ENCODE measurements at regions not wholly inside any gene's neighbourhood (a gene's known extent, or its start where the extent isn't known, plus 50 kb on each side); places are given as distances from the start of the nearest gene placed in this dataset.

DNA sequence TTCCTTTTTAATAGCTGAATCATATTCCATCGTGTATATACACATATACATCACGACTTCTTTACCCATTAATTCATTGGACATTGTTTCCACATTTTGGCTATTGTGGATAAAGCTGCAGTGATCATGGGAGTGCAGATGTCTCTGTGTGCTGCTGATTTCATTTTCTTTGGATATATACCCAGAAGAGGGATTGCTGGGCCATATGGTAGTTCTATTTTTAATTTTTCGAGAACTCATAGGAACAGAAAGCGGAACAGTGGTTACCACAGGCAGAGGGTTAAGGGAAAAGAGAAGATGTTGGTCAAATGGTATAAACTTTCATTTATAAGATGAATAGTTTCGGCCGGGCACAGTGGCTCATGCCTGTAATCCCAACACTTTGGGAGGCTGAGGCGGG lies 187.4 kb upstream of the MYOCD start:
- Mint-ChIP-seq H3K27me3 (ENCODE audit: low read depth) (no peaks in the 10 kb centered on the region), H3K4me1 (no peaks in the 10 kb centered on the region), H3K27ac (no peak overlapping the region), H3K4me3 (no peak overlapping the region), H3K36me3 (no peaks in the 10 kb centered on the region), H3K9me3 (peaks cover 24% of the 10 kb centered on the region)
- DNase-seq (ENCODE audit: low spot score in 2 of 2, unreplicated experiment in 2 of 2) = no peak
- TF ChIP-seq, protein P1, sequence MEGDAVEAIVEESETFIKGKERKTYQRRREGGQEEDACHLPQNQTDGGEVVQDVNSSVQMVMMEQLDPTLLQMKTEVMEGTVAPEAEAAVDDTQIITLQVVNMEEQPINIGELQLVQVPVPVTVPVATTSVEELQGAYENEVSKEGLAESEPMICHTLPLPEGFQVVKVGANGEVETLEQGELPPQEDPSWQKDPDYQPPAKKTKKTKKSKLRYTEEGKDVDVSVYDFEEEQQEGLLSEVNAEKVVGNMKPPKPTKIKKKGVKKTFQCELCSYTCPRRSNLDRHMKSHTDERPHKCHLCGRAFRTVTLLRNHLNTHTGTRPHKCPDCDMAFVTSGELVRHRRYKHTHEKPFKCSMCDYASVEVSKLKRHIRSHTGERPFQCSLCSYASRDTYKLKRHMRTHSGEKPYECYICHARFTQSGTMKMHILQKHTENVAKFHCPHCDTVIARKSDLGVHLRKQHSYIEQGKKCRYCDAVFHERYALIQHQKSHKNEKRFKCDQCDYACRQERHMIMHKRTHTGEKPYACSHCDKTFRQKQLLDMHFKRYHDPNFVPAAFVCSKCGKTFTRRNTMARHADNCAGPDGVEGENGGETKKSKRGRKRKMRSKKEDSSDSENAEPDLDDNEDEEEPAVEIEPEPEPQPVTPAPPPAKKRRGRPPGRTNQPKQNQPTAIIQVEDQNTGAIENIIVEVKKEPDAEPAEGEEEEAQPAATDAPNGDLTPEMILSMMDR (IDR thresholded peaks at IDR 0.05; ENCODE audit: unreplicated experiment) = no peak

DNA sequence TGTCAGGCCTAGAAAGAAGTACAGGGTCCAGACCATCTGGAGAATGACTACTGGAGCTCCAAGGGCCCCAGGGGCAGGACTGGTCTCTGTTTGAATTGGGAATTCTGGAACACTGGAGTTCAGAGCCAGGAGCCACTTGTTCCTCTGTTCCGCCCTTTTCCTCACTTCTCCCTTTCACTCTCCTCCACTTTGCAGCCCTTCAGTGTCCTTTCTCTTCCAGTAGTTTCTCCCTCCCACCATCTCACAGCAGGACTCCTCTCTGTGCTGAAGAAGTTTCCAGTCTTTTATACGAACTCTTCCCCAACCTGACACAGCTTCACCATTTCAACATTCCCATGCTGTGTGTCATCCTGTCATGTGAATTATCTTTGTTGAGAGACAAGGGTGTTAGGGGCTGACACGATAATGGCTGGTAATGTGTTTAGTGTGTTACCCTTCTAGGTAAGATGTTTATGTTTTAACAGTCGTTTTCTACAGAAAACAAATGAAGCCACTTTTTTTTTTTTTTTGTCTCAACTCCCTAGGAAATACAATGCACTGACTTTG lies 180.3 kb upstream of the MYOCD start:
- TF ChIP-seq, protein P1 (IDR thresholded peaks at IDR 0.05; ENCODE audit: unreplicated experiment) = no peak
- H3K27ac Mint-ChIP-seq = no peak overlapping the region
- H3K36me3 Mint-ChIP-seq = no peaks in the 10 kb centered on the region
- no peaks in the 10 kb centered on the region for H3K27me3 Mint-ChIP-seq (ENCODE audit: low read depth)
- peaks cover 2% of the 10 kb centered on the region for H3K4me1 Mint-ChIP-seq
- peaks cover 6% of the 10 kb centered on the region for H3K9me3 Mint-ChIP-seq
- DNase-seq (ENCODE audit: low spot score in 2 of 2, unreplicated experiment in 2 of 2) = no peak
- no peak overlapping the region for H3K4me3 Mint-ChIP-seq

DNA sequence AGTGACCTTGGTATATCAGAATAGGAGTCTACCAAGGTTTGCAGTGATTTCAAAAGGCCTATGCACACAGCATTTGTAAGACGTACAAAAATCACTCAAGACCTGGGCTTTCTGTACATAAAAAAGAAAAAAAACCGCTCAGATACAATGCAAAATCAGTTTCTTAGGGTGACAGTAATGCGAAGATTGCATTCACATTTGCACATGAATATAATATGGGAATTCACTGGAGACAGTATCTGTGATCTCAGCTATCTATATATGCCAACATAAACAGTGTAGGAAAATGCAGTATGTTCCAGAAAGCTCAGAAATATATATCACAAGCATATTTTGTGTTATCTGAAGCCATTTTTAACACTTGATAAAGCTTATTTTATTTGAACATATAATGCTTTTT lies 176.4 kb upstream of the MYOCD start:
- Mint-ChIP-seq H3K36me3 (no peaks in the 10 kb centered on the region), H3K4me1 (peaks cover 6% of the 10 kb centered on the region), H3K27me3 (ENCODE audit: low read depth) (no peaks in the 10 kb centered on the region), H3K4me3 (no peak overlapping the region), H3K9me3 (no peaks in the 10 kb centered on the region), H3K27ac (no peak overlapping the region)
- TF ChIP-seq, protein P1 (IDR thresholded peaks at IDR 0.05; ENCODE audit: unreplicated experiment) = no peak
- DNase-seq (ENCODE audit: low spot score in 2 of 2, unreplicated experiment in 2 of 2) = no peak

DNA sequence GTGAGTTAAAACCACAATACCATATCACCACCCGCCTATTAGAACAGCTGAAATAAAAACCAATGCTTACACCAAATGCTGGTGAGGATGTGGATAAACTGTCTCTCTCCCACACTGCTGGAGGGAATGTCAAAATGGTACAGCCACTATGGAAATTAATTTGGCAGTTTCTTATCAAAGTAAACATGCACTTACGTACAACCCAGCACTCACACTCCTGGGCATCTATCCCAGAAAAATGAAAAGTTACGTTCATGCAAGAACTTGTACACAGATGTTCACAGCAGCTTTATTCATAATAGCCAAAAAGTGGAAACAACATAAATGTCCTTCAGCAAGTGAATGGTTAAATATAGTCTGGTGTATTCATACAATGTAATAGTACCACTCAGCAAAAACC lies 173.2 kb upstream of the MYOCD start:
- Mint-ChIP-seq H3K4me1 (peaks cover 6% of the 10 kb centered on the region), H3K36me3 (no peaks in the 10 kb centered on the region), H3K27ac (no peak overlapping the region), H3K4me3 (no peak overlapping the region), H3K27me3 (ENCODE audit: low read depth) (no peaks in the 10 kb centered on the region), H3K9me3 (no peaks in the 10 kb centered on the region)
- no peak for DNase-seq (ENCODE audit: low spot score in 2 of 2, unreplicated experiment in 2 of 2)
- TF ChIP-seq, protein P1 (IDR thresholded peaks at IDR 0.05; ENCODE audit: unreplicated experiment) = no peak

DNA sequence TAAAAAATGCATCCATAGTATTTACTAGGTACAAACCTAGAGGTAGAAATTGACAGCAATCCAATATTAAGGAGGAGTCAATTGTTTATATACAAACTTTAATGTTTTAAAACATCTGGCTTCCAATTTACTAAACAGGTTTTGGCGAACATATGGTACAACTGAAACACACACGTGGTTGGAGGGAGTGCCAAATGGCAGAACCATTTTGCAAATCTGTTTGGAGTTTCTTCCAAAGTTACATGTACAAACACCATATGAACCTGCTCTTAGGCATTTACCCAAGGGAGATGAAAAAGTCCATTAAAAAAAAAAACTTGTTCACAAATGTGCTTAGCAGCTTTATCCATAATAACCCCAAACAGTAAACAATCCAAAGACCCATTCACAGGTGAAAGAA lies 159.8 kb upstream of the MYOCD start:
- no peak overlapping the region for H3K4me3 Mint-ChIP-seq
- peaks cover 10% of the 10 kb centered on the region for H3K4me1 Mint-ChIP-seq
- no peaks in the 10 kb centered on the region for H3K27me3 Mint-ChIP-seq (ENCODE audit: low read depth)
- no peak for DNase-seq (ENCODE audit: low spot score in 2 of 2, unreplicated experiment in 2 of 2)
- peaks cover 14% of the 10 kb centered on the region for H3K9me3 Mint-ChIP-seq
- TF ChIP-seq, protein P1 (IDR thresholded peaks at IDR 0.05; ENCODE audit: unreplicated experiment) = no peak
- H3K27ac Mint-ChIP-seq = no peak overlapping the region
- H3K36me3 Mint-ChIP-seq = no peaks in the 10 kb centered on the region
